Endothelial cell (in vitro differentiated cells): ENCODE measurements at regions not wholly inside any gene's neighbourhood (a gene's known extent, or its start where the extent isn't known, plus 50 kb on each side); places are given as distances from the start of the nearest gene placed in this dataset.

Experiments
- DNase-seq: peaks from one replicate; pipeline ENCODE4 v3.0.0; 2021; ENCODE audit warnings: low spot score
- H3K27ac Mint-ChIP-seq: one replicate; pipeline ENCODE4 v1.8.0; 2021; ENCODE audit warnings: mixed read lengths, inconsistent platforms; ENCODE audit not compliant: unreplicated experiment
- H3K27me3 Mint-ChIP-seq: one replicate; pipeline ENCODE4 v1.8.0; 2021; ENCODE audit warnings: mild to moderate bottlenecking, moderate library complexity, mixed read lengths, inconsistent platforms; ENCODE audit not compliant: unreplicated experiment
- H3K36me3 Mint-ChIP-seq: one replicate; pipeline ENCODE4 v1.8.0; 2021; ENCODE audit warnings: mild to moderate bottlenecking, low read depth, mixed read lengths, inconsistent platforms; ENCODE audit not compliant: unreplicated experiment
- H3K4me1 Mint-ChIP-seq: one replicate; pipeline ENCODE4 v1.8.0; 2021; ENCODE audit warnings: mild to moderate bottlenecking, mixed read lengths, inconsistent platforms; ENCODE audit not compliant: unreplicated experiment
- H3K4me3 Mint-ChIP-seq: one replicate; pipeline ENCODE4 v1.8.0; 2021; ENCODE audit warnings: mild to moderate bottlenecking, mixed read lengths, inconsistent platforms; ENCODE audit not compliant: unreplicated experiment
- H3K9me3 Mint-ChIP-seq: one replicate; pipeline ENCODE4 v1.8.0; 2021; ENCODE audit warnings: mixed read lengths, inconsistent platforms; ENCODE audit not compliant: unreplicated experiment
- TF ChIP-seq, protein P1 (sequence below): fragments of 200-600 bp; sonication (generic); IDR thresholded peaks from one replicate; pipeline ENCODE4 v1.5.0; 2021; ENCODE audit warnings: antibody characterized with exemption; ENCODE audit not compliant: unreplicated experiment

DNA sequence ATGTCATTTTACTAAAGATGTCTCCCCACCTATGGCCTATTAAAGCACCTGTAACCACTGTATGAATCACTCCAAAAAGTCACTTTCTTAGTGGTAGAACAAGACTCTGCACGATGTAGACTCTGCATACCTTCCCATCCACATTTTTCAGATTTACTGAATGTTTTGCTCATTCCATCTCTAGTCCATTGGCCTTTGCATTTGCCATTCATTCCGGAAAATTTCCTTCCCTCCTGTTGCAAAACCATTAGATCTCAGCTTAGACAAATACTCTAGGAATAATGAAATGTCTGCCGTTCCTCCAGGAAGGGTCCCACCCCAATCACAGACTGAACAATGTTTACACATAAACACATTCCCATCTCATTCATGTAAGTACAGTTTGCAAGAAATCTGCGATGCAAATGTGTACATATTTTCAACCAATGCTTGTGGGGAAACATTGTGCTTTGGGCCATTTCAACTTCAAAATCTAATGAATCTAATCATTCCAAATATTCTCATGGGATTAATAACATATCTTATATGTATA is 146.3 kb upstream of the XYLT1 start:
- no peak overlapping the region for H3K4me3 Mint-ChIP-seq
- no peak overlapping the region for H3K27ac Mint-ChIP-seq
- H3K9me3 Mint-ChIP-seq = no peaks in the 10 kb centered on the region
- TF ChIP-seq, protein P1, sequence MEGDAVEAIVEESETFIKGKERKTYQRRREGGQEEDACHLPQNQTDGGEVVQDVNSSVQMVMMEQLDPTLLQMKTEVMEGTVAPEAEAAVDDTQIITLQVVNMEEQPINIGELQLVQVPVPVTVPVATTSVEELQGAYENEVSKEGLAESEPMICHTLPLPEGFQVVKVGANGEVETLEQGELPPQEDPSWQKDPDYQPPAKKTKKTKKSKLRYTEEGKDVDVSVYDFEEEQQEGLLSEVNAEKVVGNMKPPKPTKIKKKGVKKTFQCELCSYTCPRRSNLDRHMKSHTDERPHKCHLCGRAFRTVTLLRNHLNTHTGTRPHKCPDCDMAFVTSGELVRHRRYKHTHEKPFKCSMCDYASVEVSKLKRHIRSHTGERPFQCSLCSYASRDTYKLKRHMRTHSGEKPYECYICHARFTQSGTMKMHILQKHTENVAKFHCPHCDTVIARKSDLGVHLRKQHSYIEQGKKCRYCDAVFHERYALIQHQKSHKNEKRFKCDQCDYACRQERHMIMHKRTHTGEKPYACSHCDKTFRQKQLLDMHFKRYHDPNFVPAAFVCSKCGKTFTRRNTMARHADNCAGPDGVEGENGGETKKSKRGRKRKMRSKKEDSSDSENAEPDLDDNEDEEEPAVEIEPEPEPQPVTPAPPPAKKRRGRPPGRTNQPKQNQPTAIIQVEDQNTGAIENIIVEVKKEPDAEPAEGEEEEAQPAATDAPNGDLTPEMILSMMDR = no peak
- peaks cover 1% of the 10 kb centered on the region for H3K27me3 Mint-ChIP-seq
- DNase-seq = no peak
- no peaks in the 10 kb centered on the region for H3K36me3 Mint-ChIP-seq
- H3K4me1 Mint-ChIP-seq = no peaks in the 10 kb centered on the region

GRCh38 chr16:17612336-17612735 is 141.6 kb upstream of the XYLT1 start:
- H3K27ac Mint-ChIP-seq = no peak overlapping the region
- TF ChIP-seq, protein P1 = no peak
- no peak overlapping the region for H3K4me3 Mint-ChIP-seq
- DNase-seq = no peak
- H3K9me3 Mint-ChIP-seq = no peaks in the 10 kb centered on the region
- no peaks in the 10 kb centered on the region for H3K36me3 Mint-ChIP-seq
- peaks cover 1% of the 10 kb centered on the region for H3K27me3 Mint-ChIP-seq
- H3K4me1 Mint-ChIP-seq = peaks cover 11% of the 10 kb centered on the region

- Mint-ChIP-seq H3K27me3 (no peaks in the 10 kb centered on the region), H3K27ac (no peak overlapping the region), H3K4me1 (peaks cover 16% of the 10 kb centered on the region), H3K9me3 (no peaks in the 10 kb centered on the region), H3K36me3 (no peaks in the 10 kb centered on the region), H3K4me3 (no peak overlapping the region)
- TF ChIP-seq, protein P1 = no peak
- no peak for DNase-seq
Measured at GRCh38 chr16:17607609-17608008, 136.8 kb upstream of the XYLT1 start.

DNA sequence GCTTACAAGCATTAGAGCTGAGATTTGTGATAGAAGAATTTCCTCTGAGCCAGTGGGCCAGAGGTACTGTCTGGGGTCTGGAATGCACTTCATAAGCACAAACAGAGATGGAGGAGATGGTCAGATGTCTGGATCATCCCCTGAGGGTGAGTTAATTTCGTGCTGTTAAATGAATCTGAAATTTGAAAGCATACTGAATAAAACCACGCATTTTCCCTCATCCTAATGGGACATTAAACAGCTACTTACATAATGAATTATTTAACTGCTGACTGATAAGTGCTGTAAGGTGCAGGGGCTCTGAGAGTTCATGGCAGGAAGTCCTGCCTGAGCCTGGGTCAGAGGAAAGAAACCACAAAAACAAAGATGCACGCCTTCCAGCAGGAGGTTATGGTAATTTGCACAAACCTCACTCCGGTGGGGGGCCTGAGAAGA is 136.3 kb upstream of the XYLT1 start:
- Mint-ChIP-seq H3K4me3 (no peak overlapping the region), H3K4me1 (peaks cover 16% of the 10 kb centered on the region), H3K27ac (no peak overlapping the region), H3K27me3 (no peaks in the 10 kb centered on the region), H3K9me3 (no peaks in the 10 kb centered on the region), H3K36me3 (no peaks in the 10 kb centered on the region)
- TF ChIP-seq, protein P1 = no peak
- no peak for DNase-seq

DNA sequence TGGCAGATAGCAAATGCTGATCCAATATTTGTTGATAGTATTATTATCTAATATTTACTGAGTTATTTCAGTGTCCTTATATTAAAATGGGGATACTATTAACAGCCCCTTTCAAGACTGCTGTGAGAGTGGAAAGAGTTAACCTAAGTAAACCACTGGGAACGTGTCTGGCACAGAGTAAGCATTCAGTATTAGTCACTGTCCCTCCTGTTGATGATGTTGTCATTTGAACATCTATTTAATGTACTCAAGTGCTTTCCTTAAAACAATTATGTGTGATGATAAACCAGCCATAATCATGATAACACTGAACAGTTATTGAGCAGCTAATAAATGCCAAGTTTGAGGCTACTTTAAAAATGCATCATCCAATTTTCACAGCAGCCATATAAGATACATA is 135.7 kb upstream of the XYLT1 start:
- H3K27ac Mint-ChIP-seq = no peak overlapping the region
- TF ChIP-seq, protein P1 = no peak

More for the DNA sequence above, 135.7 kb upstream of the XYLT1 start:
- Mint-ChIP-seq H3K4me3 (no peak overlapping the region), H3K36me3 (no peaks in the 10 kb centered on the region), H3K9me3 (no peaks in the 10 kb centered on the region), H3K27me3 (no peaks in the 10 kb centered on the region), H3K4me1 (peaks cover 16% of the 10 kb centered on the region)
- DNase-seq = no peak
